ENCODE measurements at regions not wholly inside any gene's neighbourhood (a gene's known extent, or its start where the extent isn't known, plus 50 kb on each side); places are given as distances from the start of the nearest gene placed in this dataset.

DNA sequence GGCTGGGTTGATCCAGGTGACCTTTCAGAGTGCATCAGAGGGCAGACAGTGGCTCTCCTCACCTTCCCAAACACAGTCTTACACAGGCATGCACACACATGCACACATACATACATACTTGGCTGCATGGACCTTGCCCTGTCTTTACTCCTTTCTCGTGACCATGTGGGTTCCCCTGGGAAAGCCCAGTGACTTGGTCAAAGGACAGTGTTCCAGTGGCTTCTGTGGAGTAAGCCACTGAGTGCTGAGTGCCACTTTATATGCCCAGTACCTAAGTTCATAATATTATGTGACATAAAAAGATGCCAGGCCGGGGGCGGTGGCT is 249.4 kb downstream of the MYCN start:
- TF ChIP-seq ZFX (IDR thresholded peaks at IDR 0.05; ENCODE audit: borderline replicate concordance) (no peak), CTCF (IDR thresholded peaks at IDR 0.05) (no peak)

All from 22Rv1 (cell line).